GM13976 (cell line): ENCODE measurements at regions not wholly inside any gene's neighbourhood (a gene's known extent, or its start where the extent isn't known, plus 50 kb on each side); places are given as distances from the start of the nearest gene placed in this dataset.

Experiments
- DNase-seq: peaks from one replicate; pipeline ENCODE4 v3.0.0; 2012; ENCODE audit warnings: low spot score
- in situ Hi-C: fragments of 300-500 bp; cut with MboI; formaldehyde crosslinking; loops from one replicate; pipeline ENCODE4 v1.12.0; 2022; ENCODE audit warnings: low sequenced_read_pairs, mixed read lengths, inconsistent platforms; ENCODE audit not compliant: unreplicated experiment
- TF ChIP-seq, protein P1 (sequence below): IDR thresholded peaks from 2 replicates; pipeline ENCODE4 v1.5.1; 2012; ENCODE audit warnings: borderline replicate concordance, mild to moderate bottlenecking; ENCODE audit not compliant: insufficient read depth; ENCODE audit errors: extremely low read depth, missing control alignments, control extremely low read depth

- TF ChIP-seq, protein P1, sequence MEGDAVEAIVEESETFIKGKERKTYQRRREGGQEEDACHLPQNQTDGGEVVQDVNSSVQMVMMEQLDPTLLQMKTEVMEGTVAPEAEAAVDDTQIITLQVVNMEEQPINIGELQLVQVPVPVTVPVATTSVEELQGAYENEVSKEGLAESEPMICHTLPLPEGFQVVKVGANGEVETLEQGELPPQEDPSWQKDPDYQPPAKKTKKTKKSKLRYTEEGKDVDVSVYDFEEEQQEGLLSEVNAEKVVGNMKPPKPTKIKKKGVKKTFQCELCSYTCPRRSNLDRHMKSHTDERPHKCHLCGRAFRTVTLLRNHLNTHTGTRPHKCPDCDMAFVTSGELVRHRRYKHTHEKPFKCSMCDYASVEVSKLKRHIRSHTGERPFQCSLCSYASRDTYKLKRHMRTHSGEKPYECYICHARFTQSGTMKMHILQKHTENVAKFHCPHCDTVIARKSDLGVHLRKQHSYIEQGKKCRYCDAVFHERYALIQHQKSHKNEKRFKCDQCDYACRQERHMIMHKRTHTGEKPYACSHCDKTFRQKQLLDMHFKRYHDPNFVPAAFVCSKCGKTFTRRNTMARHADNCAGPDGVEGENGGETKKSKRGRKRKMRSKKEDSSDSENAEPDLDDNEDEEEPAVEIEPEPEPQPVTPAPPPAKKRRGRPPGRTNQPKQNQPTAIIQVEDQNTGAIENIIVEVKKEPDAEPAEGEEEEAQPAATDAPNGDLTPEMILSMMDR: no peak
- no peak for DNase-seq
- in situ Hi-C loops: no loop called here
Observed at GRCh38 chr2:192448881-192449280, 254.1 kb upstream of the TMEFF2 start.

- TF ChIP-seq, protein P1: no peak
- DNase-seq: no peak
- in situ Hi-C loops: no loop called here
Observed at GRCh38 chr2:192444286-192444838, 249.6 kb upstream of the TMEFF2 start.

DNA sequence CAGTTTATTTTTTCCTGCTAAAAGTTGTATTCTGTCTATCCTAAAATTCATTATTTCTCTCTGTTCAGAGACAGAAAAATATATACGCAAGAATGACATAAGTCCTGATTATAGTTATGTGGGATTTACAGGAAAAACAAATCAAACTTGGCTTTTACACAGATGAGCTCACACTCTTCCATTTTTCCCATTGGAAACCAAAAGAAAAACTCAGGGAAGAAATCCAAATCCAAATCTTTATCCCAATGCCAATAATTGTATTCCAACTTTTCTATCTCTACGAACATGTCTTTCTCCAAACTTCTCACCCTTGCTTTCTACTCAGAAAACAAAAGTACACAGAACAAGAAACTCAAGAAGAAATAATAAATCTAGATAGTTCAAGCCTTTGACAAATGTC is 249.1 kb upstream of the TMEFF2 start:
- DNase-seq: no peak
- in situ Hi-C loops: no loop called here
- TF ChIP-seq, protein P1: no peak

DNA sequence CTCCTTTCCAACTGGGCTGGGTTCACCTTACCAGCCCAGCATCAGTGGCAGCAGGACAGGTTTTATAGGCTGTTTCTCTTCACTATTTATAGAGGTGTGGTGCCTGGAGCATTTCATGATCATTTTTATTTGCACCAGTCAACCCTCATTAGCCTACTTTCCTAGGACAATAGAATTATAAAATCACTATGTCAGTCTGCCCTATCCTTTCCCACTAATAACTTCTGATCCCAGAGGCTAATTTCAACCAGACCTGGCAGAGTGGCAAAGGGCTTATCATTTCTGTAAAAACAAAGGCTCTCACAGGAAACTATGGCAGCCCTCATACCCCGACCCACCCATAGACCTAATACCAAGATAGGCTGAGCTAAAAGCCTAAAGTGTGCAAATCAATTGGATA is 243.5 kb upstream of the TMEFF2 start:
- in situ Hi-C loops: no loop called here
- TF ChIP-seq, protein P1: no peak
- DNase-seq: no peak

- DNase-seq: no peak
- in situ Hi-C loops: no loop called here
- TF ChIP-seq, protein P1: no peak
Observed at GRCh38 chr2:192437653-192438052, 242.9 kb upstream of the TMEFF2 start.

DNA sequence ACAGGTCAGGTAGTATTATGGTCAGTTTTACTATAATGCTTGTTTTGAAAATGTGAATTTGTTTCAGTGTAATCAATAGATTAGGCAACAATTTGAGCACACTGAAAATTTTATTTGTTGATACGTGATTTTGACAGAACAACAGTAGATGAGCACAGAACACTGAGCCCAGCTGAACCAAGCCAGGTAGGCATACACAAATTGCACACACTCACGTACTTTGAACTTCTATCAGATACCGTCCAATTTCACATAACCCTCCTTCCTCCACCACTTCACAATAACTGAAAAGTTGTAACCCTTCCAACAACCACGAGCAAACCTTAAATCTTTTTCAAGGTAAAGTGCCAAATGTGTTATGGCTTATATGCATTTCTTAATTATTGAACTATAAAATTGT is 229.5 kb upstream of the TMEFF2 start:
- TF ChIP-seq, protein P1: no peak
- in situ Hi-C loops: no loop called here
- DNase-seq: no peak

- DNase-seq: no peak
- TF ChIP-seq, protein P1: no peak
- in situ Hi-C loops: no loop called here
Observed at GRCh38 chr2:192419786-192420185, 225.1 kb upstream of the TMEFF2 start.
